ENCODE measurements at regions not wholly inside any gene's neighbourhood (a gene's known extent, or its start where the extent isn't known, plus 50 kb on each side); places are given as distances from the start of the nearest gene placed in this dataset.

- TF ChIP-seq FOXP2 (optimal IDR thresholded peaks at IDR 0.05; ENCODE audit: borderline replicate concordance, extremely low read depth, extremely low read length, insufficient read depth) (no peak), POLR2AphosphoS5 (IDR thresholded peaks at IDR 0.05; ENCODE audit: low read depth, low read length) (no peak), TAF1 (IDR thresholded peaks at IDR 0.05; ENCODE audit: borderline replicate concordance, insufficient read depth, low read length) (no peak), SIN3A (IDR thresholded peaks at IDR 0.05; ENCODE audit: borderline replicate concordance, insufficient read depth, low read length) (no peak), REST (IDR thresholded peaks at IDR 0.05; ENCODE audit: insufficient read depth in 1 of 2, low read depth in 2 of 2, low read length in 2 of 2) (no peak)
Measured at GRCh38 chr7:66564045-66564444, 64.6 kb upstream of the KCTD7 start.

- TF ChIP-seq SIN3A (IDR thresholded peaks at IDR 0.05; ENCODE audit: borderline replicate concordance, insufficient read depth, low read length) (no peak), TAF1 (IDR thresholded peaks at IDR 0.05; ENCODE audit: borderline replicate concordance, insufficient read depth, low read length) (no peak), POLR2AphosphoS5 (IDR thresholded peaks at IDR 0.05; ENCODE audit: low read depth, low read length) (no peak), REST (IDR thresholded peaks at IDR 0.05; ENCODE audit: insufficient read depth in 1 of 2, low read depth in 2 of 2, low read length in 2 of 2) (no peak), FOXP2 (optimal IDR thresholded peaks at IDR 0.05; ENCODE audit: borderline replicate concordance, extremely low read depth, extremely low read length, insufficient read depth) (no peak)
Measured at GRCh38 chr7:66571568-66571967, 57.1 kb upstream of the KCTD7 start.

GRCh38 chr7:66575398-66575797, 53.3 kb upstream of the KCTD7 start:
- TF ChIP-seq TAF1 (IDR thresholded peaks at IDR 0.05; ENCODE audit: borderline replicate concordance, insufficient read depth, low read length) = no peak
- no peak for TF ChIP-seq SIN3A (IDR thresholded peaks at IDR 0.05; ENCODE audit: borderline replicate concordance, insufficient read depth, low read length)
- TF ChIP-seq REST (IDR thresholded peaks at IDR 0.05; ENCODE audit: insufficient read depth in 1 of 2, low read depth in 2 of 2, low read length in 2 of 2) = no peak

- TF ChIP-seq FOXP2 (optimal IDR thresholded peaks at IDR 0.05; ENCODE audit: borderline replicate concordance, extremely low read depth, extremely low read length, insufficient read depth) (no peak), POLR2AphosphoS5 (IDR thresholded peaks at IDR 0.05; ENCODE audit: low read depth, low read length) (no peak), TAF1 (IDR thresholded peaks at IDR 0.05; ENCODE audit: borderline replicate concordance, insufficient read depth, low read length) (no peak)
Measured at GRCh38 chr7:66576646-66577045, 52.0 kb upstream of the KCTD7 start.
